ENCODE measurements at regions not wholly inside any gene's neighbourhood (a gene's known extent, or its start where the extent isn't known, plus 50 kb on each side); places are given as distances from the start of the nearest gene placed in this dataset.

DNA sequence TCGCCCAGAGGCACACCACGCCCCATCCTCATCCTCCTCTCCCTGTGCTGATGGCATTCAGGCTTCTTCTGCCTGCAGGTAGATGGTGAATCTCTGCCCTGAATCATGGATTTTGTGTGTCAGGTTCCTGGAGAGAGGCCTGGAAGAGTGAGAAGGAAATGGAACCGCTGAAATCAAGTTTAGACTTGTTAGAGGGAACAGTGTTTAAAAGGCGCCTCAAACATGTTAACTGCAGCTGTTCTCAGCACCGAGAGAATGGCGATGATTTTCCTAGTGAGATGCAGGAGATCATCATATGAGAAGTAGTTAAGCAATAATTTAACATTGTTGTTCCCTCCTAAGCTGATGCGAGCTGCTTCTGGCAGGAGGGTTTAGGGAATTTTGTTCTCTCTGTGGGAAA is 744.4 kb upstream of the EEF2KMT start:
- TF ChIP-seq, protein P1, sequence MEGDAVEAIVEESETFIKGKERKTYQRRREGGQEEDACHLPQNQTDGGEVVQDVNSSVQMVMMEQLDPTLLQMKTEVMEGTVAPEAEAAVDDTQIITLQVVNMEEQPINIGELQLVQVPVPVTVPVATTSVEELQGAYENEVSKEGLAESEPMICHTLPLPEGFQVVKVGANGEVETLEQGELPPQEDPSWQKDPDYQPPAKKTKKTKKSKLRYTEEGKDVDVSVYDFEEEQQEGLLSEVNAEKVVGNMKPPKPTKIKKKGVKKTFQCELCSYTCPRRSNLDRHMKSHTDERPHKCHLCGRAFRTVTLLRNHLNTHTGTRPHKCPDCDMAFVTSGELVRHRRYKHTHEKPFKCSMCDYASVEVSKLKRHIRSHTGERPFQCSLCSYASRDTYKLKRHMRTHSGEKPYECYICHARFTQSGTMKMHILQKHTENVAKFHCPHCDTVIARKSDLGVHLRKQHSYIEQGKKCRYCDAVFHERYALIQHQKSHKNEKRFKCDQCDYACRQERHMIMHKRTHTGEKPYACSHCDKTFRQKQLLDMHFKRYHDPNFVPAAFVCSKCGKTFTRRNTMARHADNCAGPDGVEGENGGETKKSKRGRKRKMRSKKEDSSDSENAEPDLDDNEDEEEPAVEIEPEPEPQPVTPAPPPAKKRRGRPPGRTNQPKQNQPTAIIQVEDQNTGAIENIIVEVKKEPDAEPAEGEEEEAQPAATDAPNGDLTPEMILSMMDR (IDR thresholded peaks at IDR 0.05; ENCODE audit: low read depth, low read length) = no peak
- no peak for DNase-seq (ENCODE audit: low read depth in 2 of 2)
- H3K4me3 ChIP-seq (replicated peaks in 1 of 2; ENCODE audit: low read depth in 2 of 2, low read length in 2 of 2) = no peak overlapping the region

DNA sequence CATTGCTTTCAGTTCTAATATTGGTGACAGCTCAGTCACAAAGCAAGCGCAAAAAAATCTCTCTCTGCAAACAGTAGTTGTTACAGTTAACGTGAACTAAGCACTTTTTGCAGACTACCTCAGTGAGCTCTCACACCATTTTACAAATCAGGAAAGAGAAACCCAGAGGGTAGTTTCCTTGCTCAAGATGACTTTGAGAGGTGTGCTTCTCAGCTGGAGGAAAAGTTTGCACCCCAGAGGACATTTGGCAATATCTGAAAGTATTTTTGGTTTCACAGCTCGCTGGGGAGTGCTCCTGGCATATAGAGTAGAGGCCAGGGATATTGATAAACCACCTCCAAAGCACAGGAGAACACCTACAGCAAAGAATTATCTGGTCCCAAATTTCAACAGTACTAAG is 741.1 kb upstream of the EEF2KMT start:
- TF ChIP-seq, protein P1 (IDR thresholded peaks at IDR 0.05; ENCODE audit: low read depth, low read length) = no peak
- H3K4me3 ChIP-seq (replicated peaks in 1 of 2; ENCODE audit: low read depth in 2 of 2, low read length in 2 of 2) = no peak overlapping the region
- no peak for DNase-seq (ENCODE audit: low read depth in 2 of 2)

DNA sequence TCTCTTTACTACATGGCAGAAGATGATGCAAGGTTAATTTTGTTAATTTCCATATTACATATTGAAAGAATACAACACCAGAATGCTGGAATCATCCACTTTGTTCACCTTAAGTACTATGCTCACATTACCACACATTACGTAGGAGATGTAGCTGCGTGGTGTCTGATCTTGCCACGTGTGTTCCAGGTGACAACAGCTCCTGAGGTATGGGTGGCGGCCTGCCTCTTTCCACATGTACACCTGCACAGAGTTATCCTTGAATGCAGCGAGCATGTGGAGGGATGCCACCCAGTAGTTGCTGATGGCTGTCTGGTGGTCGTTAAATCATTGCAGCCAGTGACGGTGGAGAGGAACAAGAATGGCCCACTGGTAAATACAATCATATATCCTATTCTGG is 740.5 kb upstream of the EEF2KMT start:
- H3K4me3 ChIP-seq (replicated peaks in 1 of 2; ENCODE audit: low read depth in 2 of 2, low read length in 2 of 2) = no peak overlapping the region
- TF ChIP-seq, protein P1 (IDR thresholded peaks at IDR 0.05; ENCODE audit: low read depth, low read length) = no peak
- no peak for DNase-seq (ENCODE audit: low read depth in 2 of 2)

DNA sequence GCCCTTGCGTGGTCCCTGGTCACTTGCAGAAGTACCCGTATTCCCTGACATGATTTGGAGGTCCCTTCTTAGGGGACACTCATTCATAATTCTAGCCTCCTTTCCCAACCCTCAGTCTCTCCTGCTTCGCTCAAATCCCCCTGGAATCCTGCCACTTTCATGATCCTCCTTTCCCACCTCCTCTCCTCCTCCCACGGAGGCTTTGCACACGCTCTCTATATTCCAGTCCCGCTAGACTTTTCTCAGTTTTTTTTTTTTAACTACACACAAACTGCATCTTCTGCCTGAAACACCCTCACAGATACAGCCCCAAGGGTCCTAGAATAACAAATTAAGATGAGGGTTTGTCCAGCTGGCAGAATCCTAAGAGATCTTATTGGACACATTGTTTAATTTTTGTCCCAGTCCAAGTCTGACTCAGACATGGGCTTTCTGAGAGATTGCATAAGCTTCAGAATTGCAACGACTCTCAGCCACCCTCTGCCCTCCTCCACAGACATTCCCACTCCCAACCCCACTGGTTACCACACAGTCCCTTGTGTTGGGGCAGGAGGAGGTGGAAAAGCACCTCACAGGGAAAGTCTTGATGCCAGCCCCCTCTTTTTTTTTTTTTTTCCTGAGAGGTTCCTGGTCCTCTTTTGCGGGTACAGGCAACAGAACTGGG is 739.5 kb upstream of the EEF2KMT start:
- DNase-seq (ENCODE audit: low read depth in 2 of 2) = no peak
- TF ChIP-seq, protein P1 (IDR thresholded peaks at IDR 0.05; ENCODE audit: low read depth, low read length) = no peak
- H3K4me3 ChIP-seq (replicated peaks in 1 of 2; ENCODE audit: low read depth in 2 of 2, low read length in 2 of 2) = no peak overlapping the region

DNA sequence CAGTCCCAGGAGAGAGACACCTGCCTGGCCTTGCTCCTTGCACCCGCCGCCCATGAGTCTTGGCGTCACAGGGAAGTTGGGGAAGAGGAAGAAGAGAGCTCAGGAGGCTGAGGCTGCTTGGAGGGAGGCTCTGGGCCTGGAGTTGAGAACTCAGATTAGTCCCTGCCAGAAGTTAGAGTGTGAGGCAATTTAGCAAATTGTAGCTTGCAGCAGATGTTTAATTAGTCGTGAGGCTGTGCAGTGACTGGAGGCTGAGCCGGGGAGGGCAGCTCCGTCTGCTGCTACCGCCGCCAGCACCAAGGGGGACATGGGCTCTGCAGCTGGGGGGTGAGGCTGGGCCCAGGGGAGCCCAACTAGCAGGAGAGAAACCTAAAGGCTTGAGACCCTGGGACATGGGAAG is 738.3 kb upstream of the EEF2KMT start:
- no peak for DNase-seq (ENCODE audit: low read depth in 2 of 2)
- TF ChIP-seq, protein P1 (IDR thresholded peaks at IDR 0.05; ENCODE audit: low read depth, low read length) = no peak
- H3K4me3 ChIP-seq (replicated peaks in 1 of 2; ENCODE audit: low read depth in 2 of 2, low read length in 2 of 2) = no peak overlapping the region

DNA sequence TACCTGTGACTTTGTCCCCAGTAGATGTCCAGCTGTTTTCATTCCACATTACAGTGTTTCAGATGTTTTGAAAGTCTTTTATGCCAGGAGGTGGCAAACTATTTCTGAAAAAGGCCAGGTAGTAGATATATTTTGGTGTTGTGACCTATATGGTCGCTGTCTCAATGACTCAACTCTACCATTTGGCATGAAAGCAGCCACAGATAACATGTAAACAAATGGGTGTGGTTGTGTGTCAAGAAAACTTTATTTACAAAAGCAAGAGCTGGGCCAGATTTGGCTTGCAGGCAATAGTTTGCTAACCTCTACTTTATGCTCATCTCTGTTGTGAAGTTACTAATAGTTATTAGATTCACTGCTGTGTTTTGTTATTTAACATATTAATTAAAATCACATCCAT is 728.7 kb upstream of the EEF2KMT start:
- TF ChIP-seq, protein P1 (IDR thresholded peaks at IDR 0.05; ENCODE audit: low read depth, low read length) = no peak
- no peak for DNase-seq (ENCODE audit: low read depth in 2 of 2)
- no peak overlapping the region for H3K4me3 ChIP-seq (replicated peaks in 1 of 2; ENCODE audit: low read depth in 2 of 2, low read length in 2 of 2)

DNA sequence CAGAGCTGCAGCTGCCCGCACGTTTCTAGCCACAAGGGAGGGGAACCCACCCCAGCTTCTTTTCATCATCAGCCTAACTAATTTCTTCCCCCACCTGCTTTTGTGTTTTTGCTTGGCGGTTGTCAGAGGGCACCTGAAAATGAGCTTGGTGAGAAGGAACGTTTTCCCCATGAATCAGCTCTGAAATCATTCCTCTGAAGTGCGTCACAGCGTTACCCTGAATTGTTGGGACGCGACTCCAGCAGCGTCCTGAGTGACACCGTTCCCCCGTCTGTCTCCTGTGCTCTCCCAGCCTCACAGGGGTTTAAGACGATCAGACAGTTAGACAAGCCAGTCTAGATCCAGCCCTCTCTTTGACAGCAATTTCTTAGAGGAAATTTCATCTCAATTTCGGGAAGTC is 722.9 kb upstream of the EEF2KMT start:
- no peak for DNase-seq (ENCODE audit: low read depth in 2 of 2)

More for the DNA sequence above, 722.9 kb upstream of the EEF2KMT start:
- H3K4me3 ChIP-seq (replicated peaks in 1 of 2; ENCODE audit: low read depth in 2 of 2, low read length in 2 of 2) = no peak overlapping the region
- TF ChIP-seq, protein P1 (IDR thresholded peaks at IDR 0.05; ENCODE audit: low read depth, low read length) = no peak
